ENCODE measurements at regions not wholly inside any gene's neighbourhood (a gene's known extent, or its start where the extent isn't known, plus 50 kb on each side); places are given as distances from the start of the nearest gene placed in this dataset.

- TF ChIP-seq POLR2A (IDR thresholded peaks at IDR 0.05; ENCODE audit: low read depth, low read length) (no peak), POLR2AphosphoS5 (IDR thresholded peaks at IDR 0.05; ENCODE audit: insufficient read depth, low read depth, low read length) (no peak), CTCF (IDR thresholded peaks at IDR 0.05; ENCODE audit: extremely low read depth in 1 of 2, insufficient read depth in 1 of 2, low read depth in 1 of 2, low read length in 2 of 2) (no peak)
Observed at GRCh38 chr5:125465703-125466102, 719.3 kb upstream of the ZNF608 start.

All from endothelial cell of umbilical vein (primary cell).